ENCODE measurements at regions not wholly inside any gene's neighbourhood (a gene's known extent, or its start where the extent isn't known, plus 50 kb on each side); places are given as distances from the start of the nearest gene placed in this dataset.

DNA sequence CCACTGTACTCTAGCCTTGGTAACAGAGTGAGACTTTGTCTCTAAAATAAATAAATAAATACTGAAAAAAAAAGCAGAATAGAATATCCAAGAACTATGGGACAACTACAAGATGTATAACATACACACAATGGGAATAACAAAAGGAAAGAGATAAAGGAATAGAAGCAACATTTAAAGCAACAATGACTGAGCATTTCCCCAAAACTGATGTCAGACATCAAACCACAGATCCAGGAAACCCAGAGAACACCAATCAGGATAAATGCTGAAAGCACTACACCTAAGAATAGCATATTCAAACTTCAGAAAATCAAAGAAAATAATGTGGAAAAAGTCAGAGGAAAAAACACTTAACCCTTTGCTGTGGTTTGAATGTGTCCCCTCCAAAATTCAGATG lies 436.4 kb downstream of the ACTL7B start:
- H3K36me3 Mint-ChIP-seq (ENCODE audit: insufficient read depth, unreplicated experiment): no peaks in the 10 kb centered on the region
- CTCF ChIA-PET: no interaction called here
- no peaks in the 10 kb centered on the region for H3K27me3 Mint-ChIP-seq (ENCODE audit: unreplicated experiment)
- TF ChIP-seq, protein P1, sequence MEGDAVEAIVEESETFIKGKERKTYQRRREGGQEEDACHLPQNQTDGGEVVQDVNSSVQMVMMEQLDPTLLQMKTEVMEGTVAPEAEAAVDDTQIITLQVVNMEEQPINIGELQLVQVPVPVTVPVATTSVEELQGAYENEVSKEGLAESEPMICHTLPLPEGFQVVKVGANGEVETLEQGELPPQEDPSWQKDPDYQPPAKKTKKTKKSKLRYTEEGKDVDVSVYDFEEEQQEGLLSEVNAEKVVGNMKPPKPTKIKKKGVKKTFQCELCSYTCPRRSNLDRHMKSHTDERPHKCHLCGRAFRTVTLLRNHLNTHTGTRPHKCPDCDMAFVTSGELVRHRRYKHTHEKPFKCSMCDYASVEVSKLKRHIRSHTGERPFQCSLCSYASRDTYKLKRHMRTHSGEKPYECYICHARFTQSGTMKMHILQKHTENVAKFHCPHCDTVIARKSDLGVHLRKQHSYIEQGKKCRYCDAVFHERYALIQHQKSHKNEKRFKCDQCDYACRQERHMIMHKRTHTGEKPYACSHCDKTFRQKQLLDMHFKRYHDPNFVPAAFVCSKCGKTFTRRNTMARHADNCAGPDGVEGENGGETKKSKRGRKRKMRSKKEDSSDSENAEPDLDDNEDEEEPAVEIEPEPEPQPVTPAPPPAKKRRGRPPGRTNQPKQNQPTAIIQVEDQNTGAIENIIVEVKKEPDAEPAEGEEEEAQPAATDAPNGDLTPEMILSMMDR (IDR thresholded peaks at IDR 0.05; ENCODE audit: unreplicated experiment): no peak
- intact Hi-C loops (cut with micrococcal nuclease; ENCODE audit: unreplicated experiment): loop anchor here (5.0 to 10.0 kb wide), 2 partner anchors 133 to 935 kb away; partner anchors contain the start of gene KLF4
- BruUV-seq (replicated peaks): no TSS peak
- no peak for DNase-seq
- no peak overlapping the region for H3K27ac Mint-ChIP-seq (ENCODE audit: unreplicated experiment)
- H3K4me1 Mint-ChIP-seq (ENCODE audit: low read depth, unreplicated experiment): no peaks in the 10 kb centered on the region
- H3K9me3 Mint-ChIP-seq (ENCODE audit: low read depth, unreplicated experiment): peaks cover 3% of the 10 kb centered on the region
- H3K4me3 Mint-ChIP-seq (ENCODE audit: low read depth, unreplicated experiment): no peak overlapping the region

DNA sequence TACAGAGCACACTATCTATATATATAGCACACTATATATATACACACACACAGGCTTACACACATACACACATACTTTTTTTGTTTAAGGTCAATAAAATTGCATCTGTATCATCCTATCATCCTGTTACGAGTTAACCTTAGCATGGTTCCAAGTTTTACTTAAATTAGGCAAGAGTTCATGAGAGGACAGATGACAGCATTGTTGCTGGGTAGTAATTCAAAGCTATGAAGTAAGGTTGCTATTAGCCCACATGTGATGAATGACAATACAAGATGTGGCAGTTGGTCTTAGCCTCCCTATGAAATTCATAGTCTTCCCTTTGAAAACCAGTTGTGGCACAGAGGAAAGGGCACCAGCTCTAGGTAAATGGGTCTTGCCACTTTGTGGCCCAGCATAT lies 438.1 kb downstream of the ACTL7B start:
- no TSS peak for BruUV-seq (replicated peaks)
- no peaks in the 10 kb centered on the region for H3K27me3 Mint-ChIP-seq (ENCODE audit: unreplicated experiment)
- no peaks in the 10 kb centered on the region for H3K4me1 Mint-ChIP-seq (ENCODE audit: low read depth, unreplicated experiment)
- H3K4me3 Mint-ChIP-seq (ENCODE audit: low read depth, unreplicated experiment): no peak overlapping the region
- intact Hi-C loops (cut with micrococcal nuclease; ENCODE audit: unreplicated experiment): loop anchor here (5.0 to 10.0 kb wide), 2 partner anchors 135 to 933 kb away; partner anchors contain the start of gene KLF4
- peaks cover 3% of the 10 kb centered on the region for H3K9me3 Mint-ChIP-seq (ENCODE audit: low read depth, unreplicated experiment)
- no peaks in the 10 kb centered on the region for H3K36me3 Mint-ChIP-seq (ENCODE audit: insufficient read depth, unreplicated experiment)
- TF ChIP-seq, protein P1 (IDR thresholded peaks at IDR 0.05; ENCODE audit: unreplicated experiment): no peak
- no peak overlapping the region for H3K27ac Mint-ChIP-seq (ENCODE audit: unreplicated experiment)
- CTCF ChIA-PET: no interaction called here
- DNase-seq: no peak

DNA sequence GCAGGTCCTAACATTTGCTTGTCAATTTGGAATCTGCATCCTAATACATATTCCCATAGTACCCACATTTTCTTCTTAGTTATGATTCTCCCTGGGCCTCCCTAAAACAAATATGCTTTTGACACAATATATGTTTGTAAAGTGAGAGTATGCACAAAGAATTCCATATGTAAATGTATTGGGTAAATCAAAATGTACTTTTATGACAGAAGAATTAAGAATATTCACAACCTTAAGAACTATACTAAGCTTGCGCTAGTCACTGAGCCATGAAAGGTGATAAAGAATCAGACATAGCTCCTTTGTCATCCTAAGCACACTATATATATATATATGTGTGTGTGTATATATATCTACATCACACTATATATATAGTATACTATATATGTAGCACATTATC lies 438.5 kb downstream of the ACTL7B start:
- intact Hi-C loops (cut with micrococcal nuclease; ENCODE audit: unreplicated experiment): loop anchor here (5.0 to 10.0 kb wide), 2 partner anchors 135 to 933 kb away; partner anchors contain the start of gene KLF4
- no TSS peak for BruUV-seq (replicated peaks)
- CTCF ChIA-PET: no interaction called here
- no peak for DNase-seq
- no peaks in the 10 kb centered on the region for H3K4me1 Mint-ChIP-seq (ENCODE audit: low read depth, unreplicated experiment)
- TF ChIP-seq, protein P1 (IDR thresholded peaks at IDR 0.05; ENCODE audit: unreplicated experiment): no peak
- H3K36me3 Mint-ChIP-seq (ENCODE audit: insufficient read depth, unreplicated experiment): no peaks in the 10 kb centered on the region
- no peak overlapping the region for H3K4me3 Mint-ChIP-seq (ENCODE audit: low read depth, unreplicated experiment)
- no peak overlapping the region for H3K27ac Mint-ChIP-seq (ENCODE audit: unreplicated experiment)
- H3K27me3 Mint-ChIP-seq (ENCODE audit: unreplicated experiment): no peaks in the 10 kb centered on the region
- peaks cover 3% of the 10 kb centered on the region for H3K9me3 Mint-ChIP-seq (ENCODE audit: low read depth, unreplicated experiment)

DNA sequence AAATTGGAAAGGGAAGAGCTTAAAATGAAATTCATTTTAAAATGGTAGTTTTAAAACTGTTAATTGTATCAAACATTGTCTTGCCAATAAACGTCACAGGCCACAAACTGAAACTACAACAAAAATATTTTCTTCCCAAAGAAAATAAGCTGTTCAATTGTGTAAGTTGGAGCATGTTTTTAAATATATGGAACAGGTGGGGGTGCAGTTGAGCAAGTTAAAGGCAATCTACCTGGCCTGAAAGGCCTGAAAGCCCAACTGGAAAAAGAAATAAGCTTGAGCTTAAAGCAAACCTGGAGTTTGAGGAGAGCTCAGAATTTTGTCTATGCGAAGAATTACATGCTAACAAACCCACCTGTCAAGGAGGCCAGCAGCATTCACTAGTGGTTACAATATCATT lies 439.5 kb downstream of the ACTL7B start:
- Mint-ChIP-seq H3K4me3 (ENCODE audit: low read depth, unreplicated experiment) (no peak overlapping the region), H3K27me3 (ENCODE audit: unreplicated experiment) (no peaks in the 10 kb centered on the region), H3K27ac (ENCODE audit: unreplicated experiment) (no peak overlapping the region), H3K36me3 (ENCODE audit: insufficient read depth, unreplicated experiment) (no peaks in the 10 kb centered on the region), H3K4me1 (ENCODE audit: low read depth, unreplicated experiment) (no peaks in the 10 kb centered on the region), H3K9me3 (ENCODE audit: low read depth, unreplicated experiment) (peaks cover 3% of the 10 kb centered on the region)
- intact Hi-C loops (cut with micrococcal nuclease; ENCODE audit: unreplicated experiment): loop anchor here (1.0 to 10.0 kb wide), 4 partner anchors 136 to 932 kb away; partner anchors contain the start of gene KLF4
- BruUV-seq (replicated peaks): no TSS peak
- CTCF ChIA-PET: interaction anchor here (0.5 to 1.3 kb wide), 6 partner anchors 148 to 951 kb away, joined by 3 to 15 read pairs (median 4); no protein-coding TSS in a partner anchor
- DNase-seq: peak; percentile 14
- TF ChIP-seq, protein P1 (IDR thresholded peaks at IDR 0.05; ENCODE audit: unreplicated experiment): no peak
